ENCODE measurements at regions not wholly inside any gene's neighbourhood (a gene's known extent, or its start where the extent isn't known, plus 50 kb on each side); places are given as distances from the start of the nearest gene placed in this dataset.

- H3K27ac ChIP-seq (ENCODE audit: low read length in 2 of 2) = no peak overlapping the region
These were observed 124.3 kb downstream of the GPCPD1 start for GRCh38 chr20:5486377-5487054.

GRCh38 chr20:5484926-5485325 lies 125.9 kb downstream of the GPCPD1 start:
- no peak for ATAC-seq (ENCODE audit: low read depth)
- ChIA-PET POLR2A (no interaction called here), CTCF (no interaction called here)
- Histone ChIP-seq H3K9me3 (ENCODE audit: control extremely low read depth in 1 of 3, control insufficient read depth in 2 of 3, insufficient read depth in 1 of 3, low read length in 2 of 3) (no peaks in the 10 kb centered on the region), H3K27me3 (replicated peaks in 1 of 4; ENCODE audit: control extremely low read depth in 1 of 4, control insufficient read depth in 3 of 4, insufficient read depth in 4 of 4, low read length in 3 of 4) (peaks cover 0 to 4% (median 1%) of the 10 kb centered on the region in 4 experiments), H4K20me1 (ENCODE audit: control insufficient read depth, insufficient read depth, low read length, poor library complexity, severe bottlenecking) (no peaks in the 10 kb centered on the region), H3K4me1 (ENCODE audit: control insufficient read depth in 2 of 2, insufficient read depth in 2 of 2, low read length in 2 of 2) (no peaks in the 10 kb centered on the region), H3K79me2 (ENCODE audit: control insufficient read depth, insufficient read depth, low read length) (no peaks in the 10 kb centered on the region), H3K36me3 (replicated peaks in 1 of 2; ENCODE audit: control extremely low read depth in 1 of 2, control insufficient read depth in 1 of 2, extremely low read depth in 1 of 2, insufficient read depth in 2 of 2, low read length in 1 of 2) (no peaks in the 10 kb centered on the region), H3K4me3 (ENCODE audit: control extremely low read depth in 1 of 5, extremely low read depth in 1 of 5, insufficient read depth in 1 of 5, low read depth in 2 of 5, low read length in 4 of 5) (no peak overlapping the region), H3K9ac (ENCODE audit: low read length) (no peak overlapping the region), H2AFZ (ENCODE audit: insufficient read depth, low read depth, low read length, poor library complexity, severe bottlenecking) (no peak overlapping the region), H3K27ac (ENCODE audit: low read length in 2 of 2) (no peak overlapping the region), H3K4me2 (replicated peaks; ENCODE audit: low read depth, low read length, poor library complexity, severe bottlenecking) (no peak overlapping the region)
- Mint-ChIP-seq H3K27ac (no peak overlapping the region), H3K4me3 (no peak overlapping the region), H3K4me1 (peaks cover under 1% of the 10 kb centered on the region), H3K27me3 (peaks cover 24% of the 10 kb centered on the region), H3K9me3 (ENCODE audit: insufficient read depth) (no peaks in the 10 kb centered on the region)
- TF ChIP-seq EZH2 (IDR thresholded peaks at IDR 0.05; ENCODE audit: borderline replicate concordance, insufficient read depth, low read depth, low read length, poor library complexity, severe bottlenecking) (no peak), CTCF (IDR thresholded peaks at IDR 0.05) (no peak)
- DNase-seq = no peak
- WGBS (ENCODE audit: insufficient coverage) = 78% methylated on average over 5 of the region's 8 CpGs
- intact Hi-C loops (cut with micrococcal nuclease) = no loop called here

More at GRCh38 chr20:5486377-5487054, 124.3 kb downstream of the GPCPD1 start:
- intact Hi-C loops (cut with micrococcal nuclease) = no loop called here
- H3K4me3 Mint-ChIP-seq = no peak overlapping the region
- H3K27me3 Mint-ChIP-seq = peaks cover 24% of the 10 kb centered on the region
- H3K4me2 ChIP-seq (replicated peaks; ENCODE audit: low read depth, low read length, poor library complexity, severe bottlenecking) = no peak overlapping the region
- TF ChIP-seq CTCF (IDR thresholded peaks at IDR 0.05) (no peak), EZH2 (IDR thresholded peaks at IDR 0.05; ENCODE audit: borderline replicate concordance, insufficient read depth, low read depth, low read length, poor library complexity, severe bottlenecking) (no peak)
- no peak overlapping the region for H3K4me3 ChIP-seq (ENCODE audit: control extremely low read depth in 1 of 5, extremely low read depth in 1 of 5, insufficient read depth in 1 of 5, low read depth in 2 of 5, low read length in 4 of 5)
- DNase-seq (no peak), ATAC-seq (ENCODE audit: low read depth) (no peak)
- H3K9me3 ChIP-seq (ENCODE audit: control extremely low read depth in 1 of 3, control insufficient read depth in 2 of 3, insufficient read depth in 1 of 3, low read length in 2 of 3) = no peaks in the 10 kb centered on the region
- H2AFZ ChIP-seq (ENCODE audit: insufficient read depth, low read depth, low read length, poor library complexity, severe bottlenecking) = no peak overlapping the region
- H3K9ac ChIP-seq (ENCODE audit: low read length) = no peak overlapping the region
- POLR2A ChIA-PET = no interaction called here
- H3K4me1 ChIP-seq (ENCODE audit: control insufficient read depth in 2 of 2, insufficient read depth in 2 of 2, low read length in 2 of 2) = no peaks in the 10 kb centered on the region
- H3K27me3 ChIP-seq (replicated peaks in 1 of 4; ENCODE audit: control extremely low read depth in 1 of 4, control insufficient read depth in 3 of 4, insufficient read depth in 4 of 4, low read length in 3 of 4) = peaks cover 0 to 4% (median 1%) of the 10 kb centered on the region in 4 experiments
- no peaks in the 10 kb centered on the region for H3K9me3 Mint-ChIP-seq (ENCODE audit: insufficient read depth)
- no peaks in the 10 kb centered on the region for H4K20me1 ChIP-seq (ENCODE audit: control insufficient read depth, insufficient read depth, low read length, poor library complexity, severe bottlenecking)
- H3K36me3 ChIP-seq (replicated peaks in 1 of 2; ENCODE audit: control extremely low read depth in 1 of 2, control insufficient read depth in 1 of 2, extremely low read depth in 1 of 2, insufficient read depth in 2 of 2, low read length in 1 of 2) = no peaks in the 10 kb centered on the region
- CTCF ChIA-PET = no interaction called here
- 90% methylated on average over 4 of the region's 5 CpGs for WGBS (ENCODE audit: insufficient coverage)
- H3K79me2 ChIP-seq (ENCODE audit: control insufficient read depth, insufficient read depth, low read length) = no peaks in the 10 kb centered on the region
- H3K4me1 Mint-ChIP-seq = no peaks in the 10 kb centered on the region
- H3K27ac Mint-ChIP-seq = no peak overlapping the region
